ENCODE measurements at regions not wholly inside any gene's neighbourhood (a gene's known extent, or its start where the extent isn't known, plus 50 kb on each side); places are given as distances from the start of the nearest gene placed in this dataset.

DNA sequence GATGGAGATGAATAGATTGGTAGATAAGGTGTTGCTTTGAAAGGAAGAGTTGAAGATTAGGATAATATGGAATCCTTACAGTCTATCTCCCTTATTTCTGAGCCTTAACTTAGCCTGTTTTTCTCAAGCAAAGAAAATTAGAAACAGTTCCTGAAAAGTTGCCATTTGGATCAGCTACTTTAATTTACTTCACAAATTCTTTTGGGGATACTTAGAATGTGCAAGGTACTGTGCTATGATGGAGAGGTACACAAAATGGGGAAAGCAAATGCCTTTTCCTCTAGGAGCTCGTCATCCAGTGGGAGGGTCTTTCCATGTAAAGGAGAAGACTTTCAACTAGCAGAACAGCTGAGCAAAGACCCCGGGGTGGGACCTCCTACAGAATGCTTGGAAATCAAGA is 51.1 kb upstream of the SMARCA2 start:
- H3K9me3 ChIP-seq = no peaks in the 10 kb centered on the region
- intact Hi-C loops (cut with DNase I; ENCODE audit: low total_unique reads) = no loop called here
- no peaks in the 10 kb centered on the region for H3K4me1 ChIP-seq
- TF ChIP-seq POLR2AphosphoS5 (IDR thresholded peaks at IDR 0.05) (no peak), EP300 (IDR thresholded peaks at IDR 0.05) (no peak), POLR2A (IDR thresholded peaks at IDR 0.05) (no peak)
- TF ChIP-seq, protein P1, sequence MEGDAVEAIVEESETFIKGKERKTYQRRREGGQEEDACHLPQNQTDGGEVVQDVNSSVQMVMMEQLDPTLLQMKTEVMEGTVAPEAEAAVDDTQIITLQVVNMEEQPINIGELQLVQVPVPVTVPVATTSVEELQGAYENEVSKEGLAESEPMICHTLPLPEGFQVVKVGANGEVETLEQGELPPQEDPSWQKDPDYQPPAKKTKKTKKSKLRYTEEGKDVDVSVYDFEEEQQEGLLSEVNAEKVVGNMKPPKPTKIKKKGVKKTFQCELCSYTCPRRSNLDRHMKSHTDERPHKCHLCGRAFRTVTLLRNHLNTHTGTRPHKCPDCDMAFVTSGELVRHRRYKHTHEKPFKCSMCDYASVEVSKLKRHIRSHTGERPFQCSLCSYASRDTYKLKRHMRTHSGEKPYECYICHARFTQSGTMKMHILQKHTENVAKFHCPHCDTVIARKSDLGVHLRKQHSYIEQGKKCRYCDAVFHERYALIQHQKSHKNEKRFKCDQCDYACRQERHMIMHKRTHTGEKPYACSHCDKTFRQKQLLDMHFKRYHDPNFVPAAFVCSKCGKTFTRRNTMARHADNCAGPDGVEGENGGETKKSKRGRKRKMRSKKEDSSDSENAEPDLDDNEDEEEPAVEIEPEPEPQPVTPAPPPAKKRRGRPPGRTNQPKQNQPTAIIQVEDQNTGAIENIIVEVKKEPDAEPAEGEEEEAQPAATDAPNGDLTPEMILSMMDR (IDR thresholded peaks at IDR 0.05) = no peak
- 57 to 75% (median 64%) methylated on average over 2 of the region's 2 CpGs for WGBS, 5 donors
- no peak for DNase-seq
- no peak overlapping the region for H3K27ac ChIP-seq
- H3K27me3 ChIP-seq = no peaks in the 10 kb centered on the region
- H3K4me3 ChIP-seq = no peak overlapping the region
- no peaks in the 10 kb centered on the region for H3K36me3 ChIP-seq

Small RNA genes in the stretch of these regions (small RNA-seq; reads per million reads assigned to genes)
- 0 reads per million in 4 donors for gene RNA5SP279

All from stomach (tissue), 8 donors.